Stimulated activated naive B cell treated with anti-CD40 and anti-IgM and Interleukin-4, amounts not matched to agents 10 μg/mL and 1 μg/mL and 100 μg/mL, for 72 hours (primary cell): ENCODE measurements at regions not wholly inside any gene's neighbourhood (a gene's known extent, or its start where the extent isn't known, plus 50 kb on each side); places are given as distances from the start of the nearest gene placed in this dataset.

Experiments
- ATAC-seq, 2 donors: fragments of 150-1000 bp; cut with Tn5 transposase; replicated peaks; 2 replicates each; pipeline ENCODE4 v1.10.0; 2021; ENCODE audit warnings: moderate library complexity in 1 of 2
- DNase-seq: peaks from one replicate; pipeline ENCODE4 v3.0.0; 2021
- H3K27ac Mint-ChIP-seq: one replicate; pipeline ENCODE4 v1.8.0; 2022; ENCODE audit warnings: mild to moderate bottlenecking, mixed read lengths
- H3K27me3 Mint-ChIP-seq, 2 donors: one replicate each; pipeline ENCODE4 v1.8.0; 2022; ENCODE audit warnings: mixed read lengths in 2 of 2
- H3K36me3 Mint-ChIP-seq, 2 donors: one replicate each; pipeline ENCODE4 v1.8.0; 2022; ENCODE audit warnings: mixed read lengths in 2 of 2, mild to moderate bottlenecking in 1 of 2
- H3K4me1 Mint-ChIP-seq, 2 donors: one replicate each; pipeline ENCODE4 v1.8.0; 2022; ENCODE audit warnings: mixed read lengths in 2 of 2, mild to moderate bottlenecking in 1 of 2
- H3K4me3 Mint-ChIP-seq, 2 donors: one replicate each; pipeline ENCODE4 v1.8.0; 2022; ENCODE audit warnings: mild to moderate bottlenecking in 2 of 2, mixed read lengths in 2 of 2, moderate library complexity in 1 of 2
- H3K9me3 Mint-ChIP-seq, 2 donors: one replicate each; pipeline ENCODE4 v1.8.0; 2022; ENCODE audit warnings: mixed read lengths in 2 of 2, mild to moderate bottlenecking in 1 of 2

DNA sequence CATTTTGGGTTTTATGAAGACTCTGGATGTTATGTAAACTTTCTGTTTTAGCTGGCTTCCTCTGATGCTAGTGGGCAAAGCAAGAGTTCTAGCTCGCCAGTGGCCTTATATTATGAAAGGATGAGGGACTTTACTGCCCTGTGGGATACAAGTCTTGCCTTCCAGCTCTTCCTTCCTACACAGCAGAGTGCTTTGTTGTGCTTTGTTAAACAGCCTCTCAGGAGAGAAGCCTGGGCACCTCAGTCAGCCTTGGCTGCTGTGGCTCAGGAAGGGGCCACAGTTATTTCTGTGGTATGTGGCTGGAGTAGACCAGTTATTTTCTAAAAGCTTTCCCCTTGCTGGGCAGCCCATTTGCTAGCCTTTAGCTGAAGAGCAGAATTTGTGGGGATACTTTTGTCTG is 69.5 kb upstream of the SUCLG2 start:
- Mint-ChIP-seq H3K9me3 (peaks cover 11% of the 10 kb centered on the region in 2 donors), H3K27ac (no peak overlapping the region)

GRCh38 chr3:67719333-67719732 is 64.9 kb upstream of the SUCLG2 start:
- H3K9me3 Mint-ChIP-seq: peaks cover 9 to 11% of the 10 kb centered on the region in 2 donors
- H3K4me1 Mint-ChIP-seq: peaks cover 0 to 2% of the 10 kb centered on the region in 2 donors

More for the DNA sequence above, 69.5 kb upstream of the SUCLG2 start:
- H3K4me3 Mint-ChIP-seq: no peak overlapping the region
- ATAC-seq (no peak), DNase-seq (no peak)
- H3K27me3 Mint-ChIP-seq: peaks cover 0 to 8% of the 10 kb centered on the region in 2 donors
- H3K36me3 Mint-ChIP-seq: peaks cover 12 to 23% of the 10 kb centered on the region in 2 donors
- H3K4me1 Mint-ChIP-seq: peaks cover 0 to 4% of the 10 kb centered on the region in 2 donors

DNA sequence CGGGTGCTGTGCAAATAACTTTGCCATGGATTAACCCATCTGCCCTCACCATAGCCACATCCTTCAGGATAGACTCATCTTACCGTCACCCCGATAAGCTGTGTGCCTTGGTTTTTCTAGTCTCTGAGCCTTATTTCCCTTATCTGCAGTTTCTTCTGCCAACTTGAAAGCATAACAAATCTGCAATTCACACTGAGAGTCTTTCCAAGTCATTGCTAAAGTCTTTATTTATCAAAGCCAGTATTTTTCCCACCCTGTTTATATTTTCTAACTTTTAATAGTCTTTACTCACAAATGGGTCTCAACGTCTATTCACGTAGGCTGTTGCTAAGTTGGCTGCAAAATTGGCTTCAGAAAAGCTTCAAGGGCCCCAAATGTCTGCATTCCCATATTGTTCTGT is 61.6 kb upstream of the SUCLG2 start:
- peaks cover 3 to 6% of the 10 kb centered on the region in 2 donors for H3K9me3 Mint-ChIP-seq
- H3K36me3 Mint-ChIP-seq: peaks cover 3 to 6% of the 10 kb centered on the region in 2 donors
- no peaks in the 10 kb centered on the region for H3K27me3 Mint-ChIP-seq
- DNase-seq: no peak
- no peak overlapping the region for H3K27ac Mint-ChIP-seq
- no peak overlapping the region for H3K4me3 Mint-ChIP-seq
- no peak for ATAC-seq
- H3K4me1 Mint-ChIP-seq: peaks cover 0 to 2% of the 10 kb centered on the region in 2 donors

More at GRCh38 chr3:67719333-67719732, 64.9 kb upstream of the SUCLG2 start:
- no peak overlapping the region for H3K27ac Mint-ChIP-seq
- no peaks in the 10 kb centered on the region for H3K27me3 Mint-ChIP-seq
- no peak for ATAC-seq
- DNase-seq: no peak
- H3K4me3 Mint-ChIP-seq: no peak overlapping the region
- peaks cover 12 to 19% of the 10 kb centered on the region in 2 donors for H3K36me3 Mint-ChIP-seq

DNA sequence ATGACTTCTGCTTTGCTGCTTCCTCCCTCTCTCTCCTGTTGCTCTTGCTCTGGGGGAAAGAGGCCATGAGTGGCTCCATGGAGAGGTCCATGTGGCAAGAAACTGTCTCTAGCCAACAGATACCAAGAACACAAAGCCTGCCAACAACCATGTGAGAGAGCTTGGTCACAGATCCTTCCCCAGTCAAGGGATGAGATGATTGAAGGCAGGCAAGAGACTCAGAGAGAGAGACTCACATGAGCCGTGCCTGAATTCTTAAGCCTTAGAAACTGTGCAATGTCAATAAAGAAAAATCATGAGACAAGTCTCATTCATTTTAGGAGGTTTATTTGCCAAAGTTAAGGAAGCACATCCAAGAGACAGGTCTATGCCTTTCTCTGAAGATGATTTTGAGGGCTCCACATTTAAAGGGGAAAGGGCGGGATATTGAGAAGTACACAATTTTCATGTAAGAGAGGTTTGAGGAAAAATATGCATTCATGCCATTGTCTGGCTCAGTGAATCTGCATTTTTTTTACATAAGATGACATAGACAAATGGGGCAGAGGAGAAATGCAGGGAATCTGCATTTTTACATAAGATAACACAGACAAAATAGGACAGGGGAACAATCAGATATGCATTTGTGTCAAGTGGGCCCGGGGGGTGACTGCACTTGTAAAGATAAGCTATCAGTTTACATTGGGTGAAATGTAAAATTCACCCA is 59.5 kb upstream of the SUCLG2 start:
- DNase-seq: no peak
- Mint-ChIP-seq H3K9me3 (no peaks in the 10 kb centered on the region), H3K27ac (no peak overlapping the region), H3K4me1 (peaks cover 0 to under 1% of the 10 kb centered on the region in 2 donors), H3K27me3 (peaks cover 4 to 7% of the 10 kb centered on the region in 2 donors), H3K4me3 (no peak overlapping the region), H3K36me3 (peaks cover 0 to 4% of the 10 kb centered on the region in 2 donors)
- ATAC-seq: no peak

- Mint-ChIP-seq H3K27me3 (peaks cover 4 to 7% of the 10 kb centered on the region in 2 donors), H3K36me3 (peaks cover 0 to 4% of the 10 kb centered on the region in 2 donors), H3K27ac (no peak overlapping the region), H3K4me3 (no peak overlapping the region), H3K9me3 (no peaks in the 10 kb centered on the region), H3K4me1 (no peaks in the 10 kb centered on the region)
- no peak for ATAC-seq
- no peak for DNase-seq
Observed at GRCh38 chr3:67712259-67712658, 57.8 kb upstream of the SUCLG2 start.

DNA sequence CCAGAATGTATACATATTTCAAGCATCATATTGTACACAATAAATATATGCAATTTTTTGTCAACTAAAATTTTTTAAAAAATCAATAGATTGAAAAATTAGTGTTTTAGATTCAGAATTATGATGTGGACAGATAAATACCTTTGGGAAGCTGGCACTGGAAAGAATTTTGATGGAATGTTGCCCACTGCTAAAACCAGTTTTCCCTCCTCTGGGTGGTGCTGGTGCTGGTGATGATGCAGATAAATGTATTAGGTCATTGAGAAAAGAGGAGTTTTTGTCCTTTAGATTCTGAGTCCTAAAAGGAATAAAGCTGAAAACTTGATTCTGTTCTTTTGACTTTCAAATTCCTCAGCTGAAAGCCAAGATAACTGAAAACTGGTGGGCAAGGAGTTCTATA is 56.0 kb upstream of the SUCLG2 start:
- Mint-ChIP-seq H3K36me3 (peaks cover 0 to 4% of the 10 kb centered on the region in 2 donors), H3K9me3 (no peaks in the 10 kb centered on the region), H3K4me3 (no peak overlapping the region), H3K27me3 (peaks cover 4 to 7% of the 10 kb centered on the region in 2 donors), H3K4me1 (no peaks in the 10 kb centered on the region), H3K27ac (no peak overlapping the region)
- DNase-seq: no peak
- ATAC-seq: no peak

GRCh38 chr3:67706934-67707333 is 52.5 kb upstream of the SUCLG2 start:
- ATAC-seq (no peak), DNase-seq (no peak)
- H3K4me1 Mint-ChIP-seq: peaks cover 6 to 11% of the 10 kb centered on the region in 2 donors

GRCh38 chr3:67704322-67704721 is 49.9 kb upstream of the SUCLG2 start:
- Mint-ChIP-seq H3K4me1 (peaks cover 6 to 11% of the 10 kb centered on the region in 2 donors), H3K4me3 (no peak overlapping the region), H3K36me3 (no peaks in the 10 kb centered on the region), H3K27me3 (peaks cover 0 to 5% of the 10 kb centered on the region in 2 donors), H3K9me3 (no peaks in the 10 kb centered on the region), H3K27ac (no peak overlapping the region)
- ATAC-seq: no peak
- DNase-seq: no peak

More at GRCh38 chr3:67706934-67707333, 52.5 kb upstream of the SUCLG2 start:
- H3K36me3 Mint-ChIP-seq: peaks cover 0 to 4% of the 10 kb centered on the region in 2 donors
- no peaks in the 10 kb centered on the region for H3K9me3 Mint-ChIP-seq
- H3K27me3 Mint-ChIP-seq: peaks cover 4 to 12% of the 10 kb centered on the region in 2 donors
- no peak overlapping the region for H3K4me3 Mint-ChIP-seq
- H3K27ac Mint-ChIP-seq: no peak overlapping the region
